K562 (cell line): ENCODE measurements at regions not wholly inside any gene's neighbourhood (a gene's known extent, or its start where the extent isn't known, plus 50 kb on each side); places are given as distances from the start of the nearest gene placed in this dataset.

Experiments used
- ETS2 ChIP-seq: IDR thresholded peaks from 2 replicates; pipeline ENCODE4 v1.6.1; 2016; ENCODE audit warnings: borderline replicate concordance, missing genetic modification characterization, mild to moderate bottlenecking, moderate library complexity, missing compliant biosample characterization; ENCODE audit not compliant: poor library complexity, severe bottlenecking
- MCM7 ChIP-seq, 2 experiments: fragments of 450-650 bp; IDR thresholded peaks; 2 replicates each; pipeline ENCODE4 v1.6.1; 2016 to 2018
- NONO ChIP-seq, 2 experiments: fragments of 200-400 bp in 1 of 2; fragments of 450-650 bp in 1 of 2; formaldehyde crosslinking in 1 of 2; IDR thresholded peaks; 2 replicates each; pipeline ENCODE4 v1.6.1; 2017; ENCODE audit warnings: low read depth in 2 of 2, mild to moderate bottlenecking in 2 of 2, moderate library complexity in 2 of 2, low read length in 1 of 2
- TCFL5 ChIP-seq: fragments of 250-450 bp; sonication (Bioruptor Pico); conservative IDR thresholded peaks from 2 replicates; pipeline ENCODE4 v1.6.1; 2021; ENCODE audit warnings: mild to moderate bottlenecking, moderate library complexity, matching md5 sums
- ZNF263 ChIP-seq: sonication (generic); formaldehyde crosslinking; IDR thresholded peaks from 2 replicates; pipeline ENCODE4 v1.8.0; 2022; ENCODE audit warnings: mild to moderate bottlenecking, missing genetic modification reagents, borderline replicate concordance
- ZNF407 ChIP-seq: fragments of 450-650 bp; IDR thresholded peaks from 2 replicates; pipeline ENCODE4 v1.6.1; 2016; ENCODE audit warnings: low read depth

GRCh38 chr1:80919426-80919825 lies 881.3 kb upstream of the ADGRL2 start (continued):
- TF ChIP-seq ZNF407 (no peak), NONO (IDR thresholded peaks at IDR 0.05; ENCODE audit: low read depth in 2 of 2, low read length in 1 of 2) (no peak), ZNF263 (CRISPR knock-in tag) (no peak), TCFL5 (no peak), ETS2 (no peak), MCM7 (IDR thresholded peaks at IDR 0.05) (no peak)
